Dermis blood vessel endothelial cell (primary cell): ENCODE measurements at regions not wholly inside any gene's neighbourhood (a gene's known extent, or its start where the extent isn't known, plus 50 kb on each side); places are given as distances from the start of the nearest gene placed in this dataset.

Experiments used
- DNase-seq: peaks from one replicate; pipeline ENCODE4 v3.0.0; 2010

DNA sequence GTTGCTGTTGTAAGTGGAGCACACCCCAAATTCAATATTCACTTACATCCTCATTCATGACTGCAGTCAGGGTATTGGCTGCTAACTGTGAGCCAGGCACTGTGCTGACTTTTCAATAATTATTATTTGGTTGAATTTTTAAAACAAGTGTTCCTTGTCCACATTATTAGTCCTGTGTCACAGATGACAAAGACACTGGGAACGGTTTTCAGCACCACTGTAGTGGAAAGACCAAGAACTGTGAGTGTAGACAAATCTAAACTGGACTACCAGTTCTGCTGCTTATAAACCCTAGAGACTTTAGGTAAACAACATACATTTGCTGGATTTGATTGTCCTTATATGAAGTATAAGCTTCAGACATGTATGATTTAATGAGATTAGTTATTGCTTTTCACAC, 197.7 kb upstream of the ROBO2 start:
- no peak for DNase-seq

GRCh38 chr3:76855451-76855850, 184.4 kb upstream of the ROBO2 start:
- DNase-seq = no peak

- no peak for DNase-seq
Observed at GRCh38 chr3:76859596-76859995, 180.3 kb upstream of the ROBO2 start.

DNA sequence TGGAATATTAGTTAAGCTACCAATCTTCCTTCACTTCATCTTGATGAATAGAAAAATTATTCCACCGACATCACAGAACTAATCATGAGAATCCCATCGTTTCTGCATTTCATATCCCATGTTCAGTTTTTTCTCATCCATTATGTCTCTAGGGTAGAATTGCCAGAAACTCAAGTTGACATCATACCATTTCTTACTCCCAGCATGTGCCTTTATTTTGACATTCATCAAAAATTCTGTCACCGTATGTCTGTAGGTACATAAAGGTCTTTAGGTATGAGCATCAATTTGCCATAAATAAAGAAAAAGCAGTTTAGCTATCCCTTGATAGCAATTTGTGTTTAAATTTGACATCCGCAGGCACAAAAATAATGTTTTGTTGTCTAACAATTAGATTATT, 175.5 kb upstream of the ROBO2 start:
- DNase-seq = no peak

GRCh38 chr3:76866729-76867408, 173.0 kb upstream of the ROBO2 start:
- no peak for DNase-seq

DNA sequence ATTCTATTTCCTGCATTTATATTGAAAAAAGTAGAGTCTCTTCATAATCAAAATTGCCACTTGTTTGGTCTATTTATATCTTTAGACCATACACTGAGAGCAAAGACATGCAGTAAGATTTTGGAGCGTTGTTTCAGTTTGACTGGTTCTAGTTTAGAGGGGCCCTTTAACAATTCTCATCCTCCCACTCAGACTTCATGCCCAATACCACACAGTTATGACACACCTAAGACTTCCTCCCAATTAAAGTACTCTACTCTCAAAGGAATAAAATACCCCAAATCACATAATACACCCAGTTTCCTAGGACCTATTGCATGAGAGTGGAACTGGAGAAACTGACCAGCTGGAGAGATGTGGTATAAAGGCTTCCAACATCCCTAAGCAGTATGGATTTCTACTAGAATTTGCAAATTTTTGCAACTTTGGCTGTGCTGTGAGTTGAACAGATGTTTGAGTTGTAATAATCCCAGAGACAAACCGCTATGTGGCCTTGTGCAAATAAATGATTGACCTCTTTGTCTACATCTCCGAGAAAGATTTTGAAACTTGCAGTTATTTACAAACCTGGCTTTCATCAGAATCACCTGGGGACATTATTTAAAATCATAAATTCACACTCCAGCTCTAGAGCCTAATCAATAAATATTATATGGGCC, 170.0 kb upstream of the ROBO2 start:
- DNase-seq = no peak

DNA sequence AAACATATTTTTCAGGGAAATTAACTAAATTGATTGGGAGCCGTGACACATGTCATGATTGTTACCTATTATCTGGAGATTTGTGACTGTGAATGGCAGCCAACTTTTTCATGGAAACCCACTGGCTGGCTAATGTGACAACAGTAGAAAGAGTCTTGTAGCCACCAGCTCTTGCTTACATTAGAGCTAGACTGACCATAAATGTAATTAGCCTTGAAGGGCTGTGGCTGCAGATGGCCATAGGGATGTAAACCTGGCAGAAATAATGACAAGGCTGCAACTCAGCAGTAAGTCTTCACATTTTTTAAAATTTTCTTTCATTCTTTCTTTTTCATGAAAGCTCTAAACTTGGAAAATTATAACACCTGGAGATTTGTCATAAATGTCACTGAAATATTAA, 168.2 kb upstream of the ROBO2 start:
- no peak for DNase-seq

GRCh38 chr3:76872999-76873398, 166.9 kb upstream of the ROBO2 start:
- no peak for DNase-seq

DNA sequence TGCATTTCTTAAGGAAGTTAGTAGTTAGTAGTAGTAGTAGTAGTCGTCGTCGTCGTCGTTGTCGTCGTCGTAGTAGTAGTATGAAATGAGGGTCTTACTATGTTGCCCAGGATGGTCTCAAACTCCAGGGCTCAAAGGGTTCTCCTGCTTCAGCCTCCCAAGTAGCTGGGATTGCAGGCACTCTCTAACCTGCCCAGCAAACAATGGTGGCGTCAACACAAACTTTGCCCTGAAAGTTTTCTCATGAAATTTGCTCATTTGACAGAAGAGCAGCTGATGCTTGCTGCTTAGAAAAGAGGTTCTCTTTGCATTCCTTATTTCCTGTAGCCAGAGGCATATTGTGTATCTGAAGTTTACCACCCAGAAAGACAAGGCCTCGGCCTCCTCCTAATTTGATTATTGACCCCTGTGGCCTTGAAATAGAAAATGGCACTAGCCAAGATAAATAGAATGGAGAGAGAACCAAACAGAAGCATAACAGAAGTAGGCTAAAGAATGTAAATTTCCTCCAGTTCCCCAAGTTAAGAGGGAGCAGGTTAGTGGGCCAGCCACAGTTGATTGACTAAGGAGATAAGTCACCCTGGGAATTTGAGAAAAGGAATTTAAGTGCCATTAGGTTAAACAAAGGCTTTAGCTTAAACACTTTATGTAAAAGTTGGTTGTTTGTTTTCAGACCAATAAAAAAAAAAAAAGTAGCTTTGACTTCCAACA, 166.2 kb upstream of the ROBO2 start:
- no peak for DNase-seq

- DNase-seq = no peak
Observed at GRCh38 chr3:76879959-76880358, 159.9 kb upstream of the ROBO2 start.

- DNase-seq = no peak
Observed at GRCh38 chr3:76886761-76887500, 153.0 kb upstream of the ROBO2 start.

GRCh38 chr3:76888856-76889255, 151.0 kb upstream of the ROBO2 start:
- DNase-seq = no peak

DNA sequence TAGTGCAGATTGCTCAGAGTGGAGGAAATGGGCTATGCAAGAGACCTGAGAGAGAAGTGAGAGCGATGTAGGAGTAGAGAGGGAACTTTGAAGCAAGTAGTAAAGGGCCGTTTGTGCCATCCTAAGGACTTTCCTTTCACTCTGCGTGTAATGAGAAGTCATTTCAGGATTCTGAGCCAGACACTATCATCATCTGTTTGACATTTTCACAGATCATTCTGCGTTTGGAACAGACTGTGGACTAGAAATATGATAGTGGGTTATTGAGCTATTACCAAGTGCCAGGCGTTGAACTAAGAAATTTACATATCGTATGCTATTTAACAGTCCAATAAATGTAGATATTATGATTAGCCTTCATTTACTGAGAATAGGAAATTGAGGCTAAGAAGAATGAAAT, 150.0 kb upstream of the ROBO2 start:
- DNase-seq = no peak

GRCh38 chr3:76897076-76897475, 142.8 kb upstream of the ROBO2 start:
- no peak for DNase-seq

- DNase-seq = no peak
Observed at GRCh38 chr3:76900596-76900995, 139.3 kb upstream of the ROBO2 start.

GRCh38 chr3:76908156-76908555, 131.7 kb upstream of the ROBO2 start:
- no peak for DNase-seq

DNA sequence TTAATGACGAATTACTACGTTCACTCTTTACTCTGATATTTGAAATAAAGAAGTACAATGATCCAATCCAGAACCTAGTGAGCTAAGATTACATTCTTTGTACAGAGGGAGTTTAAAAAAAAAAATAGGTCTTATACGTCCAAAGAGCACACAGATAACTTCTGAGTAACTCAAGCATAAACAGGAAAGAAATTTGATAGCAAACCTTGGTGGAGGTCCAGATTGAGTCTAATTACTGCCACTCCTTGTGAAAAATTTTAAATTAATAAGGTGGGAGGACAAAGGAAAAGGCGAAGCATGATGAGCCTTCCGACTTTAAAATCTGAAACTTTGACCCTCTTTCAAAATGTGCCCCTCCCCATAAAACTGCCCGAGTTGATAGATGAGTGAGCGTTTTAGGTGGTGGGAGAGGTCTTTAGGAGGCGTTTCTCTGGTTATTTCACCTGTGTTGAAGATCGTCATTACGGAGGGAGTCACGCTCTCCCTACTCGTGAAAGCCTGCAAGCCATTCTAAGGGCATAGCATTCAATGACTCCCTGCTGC, 127.0 kb upstream of the ROBO2 start:
- DNase-seq = no peak

- no peak for DNase-seq
Observed at GRCh38 chr3:76917436-76917835, 122.5 kb upstream of the ROBO2 start.

- DNase-seq = no peak
Observed at GRCh38 chr3:76920511-76920910, 119.4 kb upstream of the ROBO2 start.

- no peak for DNase-seq
Observed at GRCh38 chr3:76923485-76923884, 116.4 kb upstream of the ROBO2 start.

GRCh38 chr3:76930712-76931111, 109.2 kb upstream of the ROBO2 start:
- no peak for DNase-seq

DNA sequence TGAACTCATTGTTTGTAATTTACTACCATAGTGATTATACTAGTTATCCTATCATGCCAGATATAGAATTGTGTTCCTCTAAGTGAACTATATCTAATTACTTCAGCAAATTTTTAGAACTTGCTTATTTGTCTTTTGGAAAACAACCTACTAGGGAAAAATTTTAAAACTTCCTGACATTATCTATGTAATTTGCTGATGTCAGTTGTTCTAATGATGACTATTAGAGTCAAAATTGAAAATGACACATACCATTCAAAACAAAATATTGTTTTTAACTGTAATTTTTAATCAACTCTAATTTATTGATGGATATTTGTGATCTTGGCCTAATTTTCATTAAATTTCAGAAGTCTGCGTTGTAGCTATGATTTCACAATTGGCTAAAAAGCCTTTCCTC, 106.7 kb upstream of the ROBO2 start:
- no peak for DNase-seq

DNA sequence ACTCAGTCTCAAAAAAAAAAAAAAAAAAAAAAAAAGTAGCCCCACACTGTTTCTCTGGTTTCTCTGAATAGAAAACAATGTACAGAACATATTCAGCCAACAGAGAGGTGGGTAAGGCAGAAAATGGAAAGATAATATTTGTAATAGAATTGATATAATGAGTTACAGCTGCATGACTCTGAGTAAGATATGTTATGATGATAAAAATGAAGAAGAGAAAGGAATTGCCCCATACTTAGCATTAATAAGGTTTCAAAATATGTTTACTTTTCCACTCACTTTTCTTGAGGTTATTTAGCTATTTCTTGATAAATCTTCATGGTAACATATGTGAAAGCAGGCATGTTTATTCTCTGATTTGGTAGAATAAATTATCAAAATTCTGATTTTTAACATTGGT, 100.9 kb upstream of the ROBO2 start:
- no peak for DNase-seq
